WTC11 (cell line): ENCODE measurements at regions not wholly inside any gene's neighbourhood (a gene's known extent, or its start where the extent isn't known, plus 50 kb on each side); places are given as distances from the start of the nearest gene placed in this dataset.

Source experiments
- ATAC-seq: fragments of 200-7000 bp; cut with Tn5 transposase; 2 replicates; pipeline ENCODE4 v1.10.0; 2021; ENCODE audit warnings: mild to moderate bottlenecking, moderate library complexity
- CTCF ChIA-PET: fragments of 300-600 bp; sonication (Branson Sonifier 250); formaldehyde crosslinking; loops from one replicate; lab custom pipeline; 2021; ENCODE audit warnings: antibody characterized with exemption; lab: Charles Lee
- POLR2A ChIA-PET: fragments of 350-600 bp; sonication (Branson Sonifier 250); formaldehyde crosslinking; loops from one replicate; lab custom pipeline; 2021; ENCODE audit warnings: antibody characterized with exemption; lab: Charles Lee
- DNase-seq: peaks from one replicate; pipeline ENCODE4 v3.0.0; 2021; ENCODE audit warnings: low spot score
- H3K27ac Mint-ChIP-seq: 2 replicates; pipeline ENCODE4 v1.8.0; 2021; ENCODE audit warnings: mixed read lengths
- H3K27me3 Mint-ChIP-seq: 2 replicates; pipeline ENCODE4 v1.8.0; 2021; ENCODE audit warnings: low read depth, mild to moderate bottlenecking, moderate library complexity, mixed read lengths
- H3K36me3 Mint-ChIP-seq: 2 replicates; pipeline ENCODE4 v1.8.0; 2021; ENCODE audit warnings: mixed read lengths
- H3K4me1 Mint-ChIP-seq: 2 replicates; pipeline ENCODE4 v1.8.0; 2022; ENCODE audit warnings: mixed read lengths
- H3K4me3 Mint-ChIP-seq: 2 replicates; pipeline ENCODE4 v1.8.0; 2021; ENCODE audit warnings: mild to moderate bottlenecking, moderate library complexity, mixed read lengths
- H3K9me3 Mint-ChIP-seq: 2 replicates; pipeline ENCODE4 v1.8.0; 2021; ENCODE audit warnings: mixed read lengths
- ETV6 ChIP-seq: sonication (generic); formaldehyde crosslinking; IDR thresholded peaks from 2 replicates; pipeline ENCODE4 v1.8.1; 2022; ENCODE audit warnings: mild to moderate bottlenecking, missing genetic modification reagents
- GABPB1 ChIP-seq: sonication (generic); formaldehyde crosslinking; IDR thresholded peaks from 2 replicates; pipeline ENCODE4 v1.8.1; 2023; ENCODE audit warnings: mild to moderate bottlenecking, missing genetic modification reagents
- HMGA2 ChIP-seq: fragments of 250-450 bp; sonication (Bioruptor Pico); IDR thresholded peaks from 2 replicates; pipeline ENCODE4 v1.4.0; 2021; ENCODE audit warnings: mild to moderate bottlenecking, moderate library complexity
- NR1H2 ChIP-seq: sonication (generic); formaldehyde crosslinking; IDR thresholded peaks from 2 replicates; pipeline ENCODE4 v1.9.0; 2021; ENCODE audit warnings: mild to moderate bottlenecking, moderate library complexity, missing genetic modification reagents
- SMAD3 ChIP-seq: sonication (generic); formaldehyde crosslinking; IDR thresholded peaks from 2 replicates; pipeline ENCODE4 v1.8.0; 2022; ENCODE audit warnings: missing genetic modification reagents, mild to moderate bottlenecking, borderline replicate concordance
- ZNF396 ChIP-seq: fragments of 250-450 bp; sonication (Bioruptor Pico); IDR thresholded peaks from 2 replicates; pipeline ENCODE4 v1.8.0; 2021; ENCODE audit warnings: mild to moderate bottlenecking, moderate library complexity, borderline replicate concordance
- ZNF671 ChIP-seq: fragments of 250-450 bp; sonication (Bioruptor Pico); IDR thresholded peaks from 2 replicates; pipeline ENCODE4 v1.8.0; 2021; ENCODE audit warnings: mild to moderate bottlenecking
- TF ChIP-seq, protein P1 (sequence below): sonication (generic); formaldehyde crosslinking; IDR thresholded peaks from 2 replicates; pipeline ENCODE4 v1.8.1; 2023; ENCODE audit warnings: mild to moderate bottlenecking, missing genetic modification reagents, moderate library complexity
- TF ChIP-seq, protein P2 (sequence below): sonication (generic); formaldehyde crosslinking; conservative IDR thresholded peaks from 2 replicates; pipeline ENCODE4 v1.8.1; 2023; ENCODE audit warnings: mild to moderate bottlenecking, low read depth, missing genetic modification reagents, moderate library complexity
- TF ChIP-seq, protein P3 (sequence below): fragments of 250-450 bp; sonication (Bioruptor Pico); IDR thresholded peaks from 2 replicates; pipeline ENCODE4 v2.1.2; 2022; ENCODE audit warnings: mild to moderate bottlenecking, moderate library complexity
- TF ChIP-seq, protein P4 (sequence below): sonication (generic); formaldehyde crosslinking; IDR thresholded peaks from 2 replicates; pipeline ENCODE4 v1.8.1; 2022; ENCODE audit warnings: missing genetic modification reagents, borderline replicate concordance
- TF ChIP-seq, protein P5 (sequence below): sonication (generic); formaldehyde crosslinking; IDR thresholded peaks from 2 replicates; pipeline ENCODE4 v1.8.0; 2022; ENCODE audit warnings: mild to moderate bottlenecking, missing genetic modification reagents

DNA sequence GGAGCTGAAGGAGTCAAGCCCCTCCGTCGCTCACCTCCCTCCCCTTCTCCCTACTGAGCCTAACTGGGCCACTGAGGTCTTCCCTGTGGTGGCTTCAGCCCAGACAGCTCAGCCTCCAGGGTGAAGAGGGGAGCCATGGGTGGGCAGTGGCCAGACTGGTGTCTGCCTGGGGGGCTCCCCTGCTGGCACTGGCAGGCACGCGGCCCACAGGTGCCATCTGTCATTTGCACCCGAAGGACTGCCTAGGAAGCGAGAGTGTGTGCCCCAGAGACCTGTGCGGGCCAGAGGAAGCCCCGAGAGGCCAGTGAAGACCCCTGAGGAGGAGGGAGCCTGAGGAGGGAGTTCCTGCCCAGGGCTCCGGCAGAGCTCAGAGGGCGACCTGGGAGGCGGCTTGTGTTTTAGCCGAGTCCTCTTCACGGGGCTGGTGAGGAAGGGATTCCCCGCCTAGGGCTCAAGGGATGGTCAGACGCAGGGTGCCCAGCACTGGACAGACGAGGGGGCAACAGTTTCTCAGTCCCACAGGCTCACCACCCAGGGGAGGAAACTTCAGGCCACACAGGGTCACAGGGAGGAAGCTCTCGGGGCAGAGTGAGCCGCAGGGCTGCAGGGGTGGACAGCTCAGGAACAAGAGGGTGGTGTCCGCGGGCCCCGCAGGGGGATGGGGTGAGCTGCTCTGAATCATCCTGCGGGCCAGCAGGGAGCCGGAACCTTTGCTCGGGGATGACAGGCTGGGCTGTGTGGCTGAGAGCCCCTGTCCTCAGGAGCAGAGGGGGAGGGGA lies 76.2 kb upstream of the PPP2R2D start:
- no peaks in the 10 kb centered on the region for H3K36me3 Mint-ChIP-seq
- H3K9me3 Mint-ChIP-seq, result peaks cover 8% of the 10 kb centered on the region; the same call in 1 of the 2 replicates
- peaks cover 23% of the 10 kb centered on the region for H3K4me1 Mint-ChIP-seq
- ChIA-PET CTCF (interaction anchor here (1.0 to 1.1 kb wide), 2 partner anchors 16 to 173 kb away, joined by 3 read pairs; no protein-coding TSS in a partner anchor), POLR2A (no interaction called here)
- H3K4me3 Mint-ChIP-seq, result no peak overlapping the region
- peak; percentile 63 for ATAC-seq
- DNase-seq, result peak; percentile 26
- no peaks in the 10 kb centered on the region; the same call in 1 of the 2 replicates for H3K27me3 Mint-ChIP-seq
- no peak overlapping the region for H3K27ac Mint-ChIP-seq
- no peak for TF ChIP-seq NR1H2 (CRISPR knock-in tag)
- TF ChIP-seq, protein P1, sequence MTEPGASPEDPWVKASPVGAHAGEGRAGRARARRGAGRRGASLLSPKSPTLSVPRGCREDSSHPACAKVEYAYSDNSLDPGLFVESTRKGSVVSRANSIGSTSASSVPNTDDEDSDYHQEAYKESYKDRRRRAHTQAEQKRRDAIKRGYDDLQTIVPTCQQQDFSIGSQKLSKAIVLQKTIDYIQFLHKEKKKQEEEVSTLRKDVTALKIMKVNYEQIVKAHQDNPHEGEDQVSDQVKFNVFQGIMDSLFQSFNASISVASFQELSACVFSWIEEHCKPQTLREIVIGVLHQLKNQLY (CRISPR knock-in tag), result no peak
- no peak for TF ChIP-seq ZNF396
- TF ChIP-seq, protein P2, sequence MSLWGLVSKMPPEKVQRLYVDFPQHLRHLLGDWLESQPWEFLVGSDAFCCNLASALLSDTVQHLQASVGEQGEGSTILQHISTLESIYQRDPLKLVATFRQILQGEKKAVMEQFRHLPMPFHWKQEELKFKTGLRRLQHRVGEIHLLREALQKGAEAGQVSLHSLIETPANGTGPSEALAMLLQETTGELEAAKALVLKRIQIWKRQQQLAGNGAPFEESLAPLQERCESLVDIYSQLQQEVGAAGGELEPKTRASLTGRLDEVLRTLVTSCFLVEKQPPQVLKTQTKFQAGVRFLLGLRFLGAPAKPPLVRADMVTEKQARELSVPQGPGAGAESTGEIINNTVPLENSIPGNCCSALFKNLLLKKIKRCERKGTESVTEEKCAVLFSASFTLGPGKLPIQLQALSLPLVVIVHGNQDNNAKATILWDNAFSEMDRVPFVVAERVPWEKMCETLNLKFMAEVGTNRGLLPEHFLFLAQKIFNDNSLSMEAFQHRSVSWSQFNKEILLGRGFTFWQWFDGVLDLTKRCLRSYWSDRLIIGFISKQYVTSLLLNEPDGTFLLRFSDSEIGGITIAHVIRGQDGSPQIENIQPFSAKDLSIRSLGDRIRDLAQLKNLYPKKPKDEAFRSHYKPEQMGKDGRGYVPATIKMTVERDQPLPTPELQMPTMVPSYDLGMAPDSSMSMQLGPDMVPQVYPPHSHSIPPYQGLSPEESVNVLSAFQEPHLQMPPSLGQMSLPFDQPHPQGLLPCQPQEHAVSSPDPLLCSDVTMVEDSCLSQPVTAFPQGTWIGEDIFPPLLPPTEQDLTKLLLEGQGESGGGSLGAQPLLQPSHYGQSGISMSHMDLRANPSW (CRISPR knock-in tag), result no peak
- no peak for TF ChIP-seq ZNF671 (CRISPR knock-in tag)
- no peak for TF ChIP-seq HMGA2 (CRISPR knock-in tag)
- TF ChIP-seq, protein P3, sequence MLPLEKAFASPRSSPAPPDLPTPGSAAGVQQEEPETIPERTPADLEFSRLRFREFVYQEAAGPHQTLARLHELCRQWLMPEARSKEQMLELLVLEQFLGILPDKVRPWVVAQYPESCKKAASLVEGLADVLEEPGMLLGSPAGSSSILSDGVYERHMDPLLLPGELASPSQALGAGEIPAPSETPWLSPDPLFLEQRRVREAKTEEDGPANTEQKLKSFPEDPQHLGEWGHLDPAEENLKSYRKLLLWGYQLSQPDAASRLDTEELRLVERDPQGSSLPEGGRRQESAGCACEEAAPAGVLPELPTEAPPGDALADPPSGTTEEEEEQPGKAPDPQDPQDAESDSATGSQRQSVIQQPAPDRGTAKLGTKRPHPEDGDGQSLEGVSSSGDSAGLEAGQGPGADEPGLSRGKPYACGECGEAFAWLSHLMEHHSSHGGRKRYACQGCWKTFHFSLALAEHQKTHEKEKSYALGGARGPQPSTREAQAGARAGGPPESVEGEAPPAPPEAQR (CRISPR knock-in tag), result no peak
- TF ChIP-seq GABPB1 (CRISPR knock-in tag), result no peak
- TF ChIP-seq, protein P4, sequence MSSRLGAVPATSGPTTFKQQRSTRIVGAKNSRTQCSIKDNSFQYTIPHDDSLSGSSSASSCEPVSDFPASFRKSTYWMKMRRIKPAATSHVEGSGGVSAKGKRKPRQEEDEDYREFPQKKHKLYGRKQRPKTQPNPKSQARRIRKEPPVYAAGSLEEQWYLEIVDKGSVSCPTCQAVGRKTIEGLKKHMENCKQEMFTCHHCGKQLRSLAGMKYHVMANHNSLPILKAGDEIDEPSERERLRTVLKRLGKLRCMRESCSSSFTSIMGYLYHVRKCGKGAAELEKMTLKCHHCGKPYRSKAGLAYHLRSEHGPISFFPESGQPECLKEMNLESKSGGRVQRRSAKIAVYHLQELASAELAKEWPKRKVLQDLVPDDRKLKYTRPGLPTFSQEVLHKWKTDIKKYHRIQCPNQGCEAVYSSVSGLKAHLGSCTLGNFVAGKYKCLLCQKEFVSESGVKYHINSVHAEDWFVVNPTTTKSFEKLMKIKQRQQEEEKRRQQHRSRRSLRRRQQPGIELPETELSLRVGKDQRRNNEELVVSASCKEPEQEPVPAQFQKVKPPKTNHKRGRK (CRISPR knock-in tag), result no peak

DNA sequence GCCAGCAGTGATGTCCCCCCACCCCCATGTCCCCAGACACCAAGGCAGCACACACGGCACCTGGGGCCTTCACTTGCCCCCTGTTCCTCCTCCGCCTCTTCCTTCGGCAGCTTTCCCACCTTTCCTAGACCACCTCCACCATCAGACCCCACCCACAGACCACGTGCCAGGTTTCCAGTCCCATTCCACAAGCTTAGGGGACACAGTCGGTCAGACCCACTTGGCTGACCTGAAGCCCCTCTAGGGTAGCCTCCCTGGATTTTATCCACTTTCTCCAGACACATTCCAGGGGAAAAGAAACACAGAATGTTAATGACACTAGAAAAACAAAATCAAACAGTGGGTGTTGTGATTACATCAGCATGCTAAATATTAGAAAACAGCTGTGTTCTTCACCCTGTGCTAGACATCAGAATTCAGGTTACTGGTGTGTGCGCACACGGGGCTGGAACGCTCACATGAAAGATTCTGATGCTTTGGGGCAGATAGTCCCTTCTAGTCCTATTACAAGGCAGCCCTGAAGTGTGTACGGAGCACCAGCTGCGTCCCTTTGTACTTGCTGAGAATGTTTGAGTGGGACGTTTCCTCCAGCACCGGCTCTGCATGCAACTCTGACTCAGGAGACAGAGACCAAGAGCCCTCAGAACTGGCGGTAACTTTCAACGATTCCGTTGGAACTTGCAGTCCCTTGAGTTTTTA lies 75.5 kb upstream of the PPP2R2D start:
- Mint-ChIP-seq H3K36me3 (no peaks in the 10 kb centered on the region), H3K4me1 (peaks cover 23% of the 10 kb centered on the region), H3K27ac (peak overlapping the region; percentile 79; the same call in 1 of the 2 replicates), H3K9me3 (peaks cover 8% of the 10 kb centered on the region; the same call in 1 of the 2 replicates), H3K27me3 (no peaks in the 10 kb centered on the region; the same call in 1 of the 2 replicates), H3K4me3 (no peak overlapping the region)
- ATAC-seq (peak; percentile 43), DNase-seq (peak; percentile 10)
- ChIA-PET CTCF (interaction anchor here (0.8 to 1.1 kb wide), 3 partner anchors 15 to 197 kb away, joined by 3 read pairs; no protein-coding TSS in a partner anchor), POLR2A (no interaction called here)
- TF ChIP-seq, protein P5, sequence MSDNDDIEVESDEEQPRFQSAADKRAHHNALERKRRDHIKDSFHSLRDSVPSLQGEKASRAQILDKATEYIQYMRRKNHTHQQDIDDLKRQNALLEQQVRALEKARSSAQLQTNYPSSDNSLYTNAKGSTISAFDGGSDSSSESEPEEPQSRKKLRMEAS (CRISPR knock-in tag), result peak; percentile 22; the same call in 1 of the 2 replicates
- no peak for TF ChIP-seq SMAD3

DNA sequence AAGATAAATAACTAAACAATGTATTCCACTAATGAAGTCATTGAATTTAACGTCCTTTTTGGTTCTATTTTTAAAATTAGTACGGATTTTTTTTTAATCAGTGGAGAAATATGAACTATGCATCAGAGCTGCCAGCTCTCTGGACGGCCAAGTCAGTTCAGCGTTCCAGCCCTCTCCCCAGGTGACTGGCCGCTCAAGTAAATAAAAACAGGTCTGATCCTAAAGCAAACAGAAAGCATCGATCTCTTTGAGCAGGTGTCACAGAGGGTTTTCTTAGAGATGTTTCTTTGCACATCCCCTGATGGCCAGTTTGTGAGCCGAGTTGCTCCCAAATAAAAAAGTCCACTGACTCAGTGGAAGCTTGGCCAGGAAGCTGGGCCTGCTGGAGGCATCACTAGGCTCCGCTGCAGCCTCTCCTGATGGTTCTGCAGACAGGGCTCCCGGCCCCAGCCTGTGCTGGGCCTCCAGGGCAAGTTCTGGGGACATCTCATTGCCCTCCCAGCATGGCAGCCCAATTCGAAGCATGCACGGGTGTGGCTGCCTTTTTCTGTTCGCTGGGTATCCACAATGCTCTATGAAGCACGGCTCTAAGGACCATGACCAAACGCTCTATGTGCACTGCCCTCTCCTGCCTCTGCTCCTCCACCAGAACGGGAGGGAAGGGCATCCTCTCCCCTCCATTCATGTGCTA lies 74.7 kb upstream of the PPP2R2D start:
- no peak overlapping the region for H3K4me3 Mint-ChIP-seq
- no peaks in the 10 kb centered on the region for H3K36me3 Mint-ChIP-seq
- H3K9me3 Mint-ChIP-seq, result peaks cover 8% of the 10 kb centered on the region; the same call in 1 of the 2 replicates
- DNase-seq (peak; percentile 6), ATAC-seq (no peak)
- no peak overlapping the region for H3K27ac Mint-ChIP-seq
- ChIA-PET POLR2A (no interaction called here), CTCF (interaction anchor here (0.8 kb wide), 1 partner anchor 197 kb away, joined by 3 read pairs; no protein-coding TSS in a partner anchor)
- H3K27me3 Mint-ChIP-seq, result no peaks in the 10 kb centered on the region; the same call in 1 of the 2 replicates
- TF ChIP-seq ETV6 (CRISPR knock-in tag), result no peak; the same call in 1 of the 2 replicates
- TF ChIP-seq, protein P5 (CRISPR knock-in tag), result no peak
- peaks cover 23% of the 10 kb centered on the region for H3K4me1 Mint-ChIP-seq
